K562 (cell line): ENCODE measurements at regions not wholly inside any gene's neighbourhood (a gene's known extent, or its start where the extent isn't known, plus 50 kb on each side); places are given as distances from the start of the nearest gene placed in this dataset.

Experiments used
- ATF2 ChIP-seq: sonication (generic); formaldehyde crosslinking; IDR thresholded peaks from 2 replicates; pipeline ENCODE4 v1.8.1; 2022; ENCODE audit warnings: missing genetic modification reagents
- CBX5 ChIP-seq: IDR thresholded peaks from 2 replicates; pipeline ENCODE4 v1.6.1; 2014; ENCODE audit warnings: low read depth, borderline replicate concordance
- CCAR2 ChIP-seq: fragments of 200-400 bp; formaldehyde crosslinking; IDR thresholded peaks from 2 replicates; pipeline ENCODE4 v1.6.1; 2017; ENCODE audit warnings: mild to moderate bottlenecking, low read depth, low read length
- ELF2 ChIP-seq: fragments of 250-450 bp; sonication (Bioruptor Pico); IDR thresholded peaks from 2 replicates; pipeline ENCODE4 v1.5.0; 2021; ENCODE audit warnings: mild to moderate bottlenecking
- EP400 ChIP-seq: fragments of 450-650 bp; IDR thresholded peaks from 2 replicates; pipeline ENCODE4 v1.6.1; 2017; ENCODE audit warnings: antibody characterized with exemption, mild to moderate bottlenecking, moderate library complexity
- FOXA1 ChIP-seq: fragments of 450-650 bp; IDR thresholded peaks from 2 replicates; pipeline ENCODE4 v1.6.1; 2016; ENCODE audit warnings: mild to moderate bottlenecking, borderline replicate concordance
- GATA2 ChIP-seq: sonication (generic); formaldehyde crosslinking; IDR thresholded peaks from 2 replicates; pipeline ENCODE4 v1.4.0; 2020; ENCODE audit warnings: mild to moderate bottlenecking, missing genetic modification reagents
- LCOR ChIP-seq: sonication (generic); formaldehyde crosslinking; IDR thresholded peaks from 2 replicates; pipeline ENCODE4 v1.8.0; 2022; ENCODE audit warnings: mild to moderate bottlenecking, missing genetic modification reagents
- MCM3 ChIP-seq: fragments of 450-650 bp; IDR thresholded peaks from 2 replicates; pipeline ENCODE4 v1.6.1; 2016
- MEIS2 ChIP-seq: fragments of 450-650 bp; IDR thresholded peaks from 2 replicates; pipeline ENCODE4 v1.6.1; 2014; ENCODE audit warnings: mild to moderate bottlenecking; ENCODE audit not compliant: partially characterized antibody
- MITF ChIP-seq: IDR thresholded peaks from 2 replicates; pipeline ENCODE4 v1.6.1; 2014; ENCODE audit warnings: antibody characterized with exemption
- NCOA4 ChIP-seq: fragments of 450-650 bp; IDR thresholded peaks from 2 replicates; pipeline ENCODE4 v1.6.1; 2018; ENCODE audit warnings: mild to moderate bottlenecking; ENCODE audit not compliant: partially characterized antibody
- RAD51 ChIP-seq: fragments of 450-650 bp; IDR thresholded peaks from 2 replicates; pipeline ENCODE4 v1.7.1; 2016; ENCODE audit warnings: low read depth, mild to moderate bottlenecking, borderline replicate concordance
- RBFOX2 ChIP-seq: fragments of 200-400 bp; formaldehyde crosslinking; IDR thresholded peaks from 2 replicates; pipeline ENCODE4 v1.6.1; 2017; ENCODE audit warnings: low read depth, mild to moderate bottlenecking, low read length, moderate library complexity
- RFX1 ChIP-seq: fragments of 450-650 bp; IDR thresholded peaks from 2 replicates; pipeline ENCODE4 v1.6.1; 2016; ENCODE audit warnings: mild to moderate bottlenecking, moderate library complexity
- SAFB ChIP-seq: fragments of 200-400 bp; formaldehyde crosslinking; IDR thresholded peaks from 2 replicates; pipeline ENCODE4 v1.6.1; 2017; ENCODE audit warnings: low read depth, low read length, borderline replicate concordance
- TAF15 ChIP-seq: fragments of 200-400 bp; formaldehyde crosslinking; IDR thresholded peaks from 2 replicates; pipeline ENCODE4 v1.6.1; 2017; ENCODE audit warnings: mild to moderate bottlenecking, low read depth, low read length, moderate library complexity
- TARDBP ChIP-seq: fragments of 450-650 bp; IDR thresholded peaks from 2 replicates; pipeline ENCODE4 v1.6.1; 2016
- USF2 ChIP-seq: sonication (generic); formaldehyde crosslinking; IDR thresholded peaks from 2 replicates; pipeline ENCODE4 v1.5.0; 2020; ENCODE audit warnings: missing genetic modification reagents
- ZNF175 ChIP-seq: fragments of 200-800 bp; sonication (Bioruptor generic); IDR thresholded peaks from 2 replicates; pipeline ENCODE4 v1.6.1; 2016; ENCODE audit warnings: low read depth, mild to moderate bottlenecking, missing genetic modification characterization, missing compliant biosample characterization
- ZNF644 ChIP-seq: fragments of 200-800 bp; sonication (Bioruptor generic); IDR thresholded peaks from 2 replicates; pipeline ENCODE4 v1.6.1; 2016; ENCODE audit warnings: low read depth, missing genetic modification characterization, missing compliant biosample characterization
- ZNF76 ChIP-seq: fragments of 250-450 bp; sonication (Bioruptor Pico); IDR thresholded peaks from 2 replicates; pipeline ENCODE4 v1.4.0; 2020; ENCODE audit warnings: mild to moderate bottlenecking, moderate library complexity, borderline replicate concordance
- TF ChIP-seq, protein P1 (sequence below): fragments of 450-650 bp; IDR thresholded peaks from 2 replicates; pipeline ENCODE4 v1.6.1; 2017; ENCODE audit warnings: antibody characterized with exemption
- TF ChIP-seq, protein P2 (sequence below): fragments of 250-450 bp; sonication (Bioruptor Pico); IDR thresholded peaks from 2 replicates; pipeline ENCODE4 v1.5.0; 2021

DNA sequence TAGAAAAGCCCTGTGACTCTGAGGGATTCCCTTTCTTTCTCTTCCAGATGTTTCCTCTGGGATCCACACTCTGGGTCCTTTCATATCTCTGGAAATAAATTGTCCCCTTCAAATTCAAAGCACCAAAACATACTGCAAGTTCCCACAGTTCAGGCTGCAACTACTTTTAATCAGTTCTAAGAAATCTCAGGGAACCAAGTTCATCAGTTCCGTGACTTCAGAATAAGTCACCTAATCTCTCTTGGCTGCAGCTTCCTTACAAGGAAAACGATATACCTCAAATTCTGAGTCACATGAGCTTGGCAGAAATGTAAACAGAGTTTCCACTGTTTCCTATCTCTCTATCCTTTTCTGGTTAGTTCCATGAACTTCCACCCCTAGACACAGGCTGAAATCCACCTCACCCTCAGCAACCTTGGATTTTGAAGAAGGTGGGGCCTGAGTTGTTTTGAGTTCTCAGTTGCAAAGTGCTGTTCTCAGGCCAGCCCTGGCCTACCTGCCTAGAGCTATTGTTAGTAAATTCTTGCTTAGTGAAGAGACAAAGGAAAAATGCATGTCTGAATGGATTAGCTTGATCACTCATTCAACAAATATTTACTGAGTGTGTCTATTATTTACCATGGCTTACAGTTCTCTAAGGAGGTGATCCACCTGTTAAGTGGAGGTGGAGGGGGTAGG, 59.3 kb upstream of the IL6 start (continued):
- TF ChIP-seq RAD51 (peak; percentile 74), EP400 (peak; percentile 60), SAFB (no peak), TAF15 (no peak), MEIS2 (peak; percentile 51), CBX5 (no peak), MCM3 (no peak), MITF (peak; percentile 63), RFX1 (no peak), ZNF76 (CRISPR knock-in tag) (no peak), LCOR (no peak), FOXA1 (no peak), CCAR2 (no peak), NCOA4 (no peak), ATF2 (no peak), RBFOX2 (no peak), ZNF175 (CRISPR knock-in tag) (peak; percentile 72), TARDBP (no peak), ZNF644 (tag) (peak; percentile 51; the same call in 1 of the 2 replicates), USF2 (CRISPR knock-in tag) (peak; percentile 71), GATA2 (CRISPR knock-in tag) (peak; percentile 26; the same call in 1 of the 2 replicates), ELF2 (CRISPR knock-in tag) (peak; percentile 65)
- TF ChIP-seq, protein P1, sequence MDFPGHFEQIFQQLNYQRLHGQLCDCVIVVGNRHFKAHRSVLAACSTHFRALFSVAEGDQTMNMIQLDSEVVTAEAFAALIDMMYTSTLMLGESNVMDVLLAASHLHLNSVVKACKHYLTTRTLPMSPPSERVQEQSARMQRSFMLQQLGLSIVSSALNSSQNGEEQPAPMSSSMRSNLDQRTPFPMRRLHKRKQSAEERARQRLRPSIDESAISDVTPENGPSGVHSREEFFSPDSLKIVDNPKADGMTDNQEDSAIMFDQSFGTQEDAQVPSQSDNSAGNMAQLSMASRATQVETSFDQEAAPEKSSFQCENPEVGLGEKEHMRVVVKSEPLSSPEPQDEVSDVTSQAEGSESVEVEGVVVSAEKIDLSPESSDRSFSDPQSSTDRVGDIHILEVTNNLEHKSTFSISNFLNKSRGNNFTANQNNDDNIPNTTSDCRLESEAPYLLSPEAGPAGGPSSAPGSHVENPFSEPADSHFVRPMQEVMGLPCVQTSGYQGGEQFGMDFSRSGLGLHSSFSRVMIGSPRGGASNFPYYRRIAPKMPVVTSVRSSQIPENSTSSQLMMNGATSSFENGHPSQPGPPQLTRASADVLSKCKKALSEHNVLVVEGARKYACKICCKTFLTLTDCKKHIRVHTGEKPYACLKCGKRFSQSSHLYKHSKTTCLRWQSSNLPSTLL, result no peak
- TF ChIP-seq, protein P2, sequence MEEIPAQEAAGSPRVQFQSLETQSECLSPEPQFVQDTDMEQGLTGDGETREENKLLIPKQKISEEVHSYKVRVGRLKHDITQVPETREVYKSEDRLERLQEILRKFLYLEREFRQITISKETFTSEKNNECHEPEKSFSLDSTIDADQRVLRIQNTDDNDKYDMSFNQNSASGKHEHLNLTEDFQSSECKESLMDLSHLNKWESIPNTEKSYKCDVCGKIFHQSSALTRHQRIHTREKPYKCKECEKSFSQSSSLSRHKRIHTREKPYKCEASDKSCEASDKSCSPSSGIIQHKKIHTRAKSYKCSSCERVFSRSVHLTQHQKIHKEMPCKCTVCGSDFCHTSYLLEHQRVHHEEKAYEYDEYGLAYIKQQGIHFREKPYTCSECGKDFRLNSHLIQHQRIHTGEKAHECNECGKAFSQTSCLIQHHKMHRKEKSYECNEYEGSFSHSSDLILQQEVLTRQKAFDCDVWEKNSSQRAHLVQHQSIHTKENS (CRISPR knock-in tag), result no peak
